ENCODE measurements at regions not wholly inside any gene's neighbourhood (a gene's known extent, or its start where the extent isn't known, plus 50 kb on each side); places are given as distances from the start of the nearest gene placed in this dataset.

- no peak for DNase-seq (ENCODE audit: low read depth)
These were observed 194.8 kb upstream of the PRSS16 start for GRCh38 chr6:27052731-27053082.

- no peak for DNase-seq (ENCODE audit: low read depth)
These were observed 193.8 kb upstream of the PRSS16 start for GRCh38 chr6:27053738-27054137.

GRCh38 chr6:27056615-27057014 is 190.9 kb upstream of the PRSS16 start:
- no peak for DNase-seq (ENCODE audit: low read depth)

GRCh38 chr6:27059621-27060425 is 187.7 kb upstream of the PRSS16 start:
- no peak for DNase-seq (ENCODE audit: low read depth)

- no peak for DNase-seq (ENCODE audit: low read depth)
These were observed 186.1 kb upstream of the PRSS16 start for GRCh38 chr6:27061235-27061993.

- DNase-seq (ENCODE audit: low read depth) = no peak
These were observed 184.7 kb upstream of the PRSS16 start for GRCh38 chr6:27062755-27063154.

GRCh38 chr6:27065183-27065582 is 182.3 kb upstream of the PRSS16 start:
- no peak for DNase-seq (ENCODE audit: low read depth)

- no peak for DNase-seq (ENCODE audit: low read depth)
These were observed 181.1 kb upstream of the PRSS16 start for GRCh38 chr6:27066381-27066780.

- DNase-seq (ENCODE audit: low read depth) = no peak
These were observed 180.7 kb upstream of the PRSS16 start for GRCh38 chr6:27066802-27067201.

GRCh38 chr6:27073441-27073840 is 174.1 kb upstream of the PRSS16 start:
- no peak for DNase-seq (ENCODE audit: low read depth)

GRCh38 chr6:27076116-27076515 is 171.4 kb upstream of the PRSS16 start:
- DNase-seq (ENCODE audit: low read depth) = no peak

- peak; percentile 65 for DNase-seq (ENCODE audit: low read depth)
These were observed 168.7 kb upstream of the PRSS16 start for GRCh38 chr6:27078734-27079357.

GRCh38 chr6:27081188-27081587 is 166.3 kb upstream of the PRSS16 start:
- no peak for DNase-seq (ENCODE audit: low read depth)

- no peak for DNase-seq (ENCODE audit: low read depth)
These were observed 165.6 kb upstream of the PRSS16 start for GRCh38 chr6:27081931-27082330.

- no peak for DNase-seq (ENCODE audit: low read depth)
These were observed 159.4 kb upstream of the PRSS16 start for GRCh38 chr6:27088068-27088467.

- DNase-seq (ENCODE audit: low read depth) = peak; percentile 94
These were observed 155.7 kb upstream of the PRSS16 start for GRCh38 chr6:27091661-27092315.

GRCh38 chr6:27092316-27092692 is 155.2 kb upstream of the PRSS16 start:
- no peak for DNase-seq (ENCODE audit: low read depth)

- DNase-seq (ENCODE audit: low read depth) = no peak
These were observed 151.6 kb upstream of the PRSS16 start for GRCh38 chr6:27095914-27096313.

GRCh38 chr6:27096834-27097511 is 150.5 kb upstream of the PRSS16 start:
- peak; percentile 77 for DNase-seq (ENCODE audit: low read depth)

- DNase-seq (ENCODE audit: low read depth) = no peak
These were observed 148.5 kb upstream of the PRSS16 start for GRCh38 chr6:27098956-27099355.

GRCh38 chr6:27100921-27101320 is 146.6 kb upstream of the PRSS16 start:
- no peak for DNase-seq (ENCODE audit: low read depth)

GRCh38 chr6:27101824-27102223 is 145.7 kb upstream of the PRSS16 start:
- DNase-seq (ENCODE audit: low read depth) = no peak
